ENCODE measurements at regions not wholly inside any gene's neighbourhood (a gene's known extent, or its start where the extent isn't known, plus 50 kb on each side); places are given as distances from the start of the nearest gene placed in this dataset.

GRCh38 chr13:106941779-106942178 is 373.8 kb upstream of the ARGLU1 start:
- ChIA-PET CTCF (no interaction called here), POLR2A (no interaction called here)
- H3K4me3 ChIP-seq (replicated peaks in 1 of 3; ENCODE audit: insufficient read depth in 1 of 3, low read depth in 1 of 3, low read length in 3 of 3): no peak overlapping the region
- H3K27me3 ChIP-seq (ENCODE audit: control insufficient read depth in 2 of 2, insufficient read depth in 2 of 2, low read length in 2 of 2): no peaks in the 10 kb centered on the region
- H3K9me1 ChIP-seq (replicated peaks; ENCODE audit: control insufficient read depth, extremely low read depth, insufficient read depth, low read length): no peaks in the 10 kb centered on the region
- FAIRE-seq (no peak), DNase-seq (ENCODE audit: low read depth, low spot score) (no peak)
- no peaks in the 10 kb centered on the region for H4K20me1 ChIP-seq (replicated peaks; ENCODE audit: control insufficient read depth, extremely low read depth, insufficient read depth, low read length)
- H3K9ac ChIP-seq (replicated peaks; ENCODE audit: extremely low read depth, insufficient read depth, low read length): no peak overlapping the region
- intact Hi-C loops (cut with micrococcal nuclease) (no loop called here), dilution Hi-C loops (cut with MboI; ENCODE audit: extremely low pct_ligation_motif_present, low sequenced_read_pairs) (no loop called here)
- TF ChIP-seq GATA2 (IDR thresholded peaks at IDR 0.05; ENCODE audit: insufficient read depth, insufficient read length, low read depth, low read length) (no peak), FOS (IDR thresholded peaks at IDR 0.05; ENCODE audit: borderline replicate concordance, insufficient read depth, low read length) (no peak), EZH2 (IDR thresholded peaks at IDR 0.05; ENCODE audit: borderline replicate concordance, low read depth, low read length, severe bottlenecking) (no peak), POLR2A (IDR thresholded peaks at IDR 0.05; ENCODE audit: low read depth, low read length) (no peak), POLR2AphosphoS5 (IDR thresholded peaks at IDR 0.05; ENCODE audit: insufficient read depth, low read depth, low read length) (no peak), JUN (IDR thresholded peaks at IDR 0.05; ENCODE audit: borderline replicate concordance, insufficient read depth, insufficient read length, low read depth) (no peak), MYC (IDR thresholded peaks at IDR 0.05; ENCODE audit: low read depth, low read length) (no peak)
- TF ChIP-seq, protein P1, sequence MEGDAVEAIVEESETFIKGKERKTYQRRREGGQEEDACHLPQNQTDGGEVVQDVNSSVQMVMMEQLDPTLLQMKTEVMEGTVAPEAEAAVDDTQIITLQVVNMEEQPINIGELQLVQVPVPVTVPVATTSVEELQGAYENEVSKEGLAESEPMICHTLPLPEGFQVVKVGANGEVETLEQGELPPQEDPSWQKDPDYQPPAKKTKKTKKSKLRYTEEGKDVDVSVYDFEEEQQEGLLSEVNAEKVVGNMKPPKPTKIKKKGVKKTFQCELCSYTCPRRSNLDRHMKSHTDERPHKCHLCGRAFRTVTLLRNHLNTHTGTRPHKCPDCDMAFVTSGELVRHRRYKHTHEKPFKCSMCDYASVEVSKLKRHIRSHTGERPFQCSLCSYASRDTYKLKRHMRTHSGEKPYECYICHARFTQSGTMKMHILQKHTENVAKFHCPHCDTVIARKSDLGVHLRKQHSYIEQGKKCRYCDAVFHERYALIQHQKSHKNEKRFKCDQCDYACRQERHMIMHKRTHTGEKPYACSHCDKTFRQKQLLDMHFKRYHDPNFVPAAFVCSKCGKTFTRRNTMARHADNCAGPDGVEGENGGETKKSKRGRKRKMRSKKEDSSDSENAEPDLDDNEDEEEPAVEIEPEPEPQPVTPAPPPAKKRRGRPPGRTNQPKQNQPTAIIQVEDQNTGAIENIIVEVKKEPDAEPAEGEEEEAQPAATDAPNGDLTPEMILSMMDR (IDR thresholded peaks at IDR 0.05; ENCODE audit: extremely low read depth in 1 of 2, insufficient read depth in 1 of 2, low read depth in 1 of 2, low read length in 2 of 2): no peak
- TF ChIP-seq, protein P2, sequence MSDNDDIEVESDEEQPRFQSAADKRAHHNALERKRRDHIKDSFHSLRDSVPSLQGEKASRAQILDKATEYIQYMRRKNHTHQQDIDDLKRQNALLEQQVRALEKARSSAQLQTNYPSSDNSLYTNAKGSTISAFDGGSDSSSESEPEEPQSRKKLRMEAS (IDR thresholded peaks at IDR 0.05; ENCODE audit: insufficient read depth, insufficient read length): no peak
- no peak overlapping the region for H3K4me2 ChIP-seq (ENCODE audit: insufficient read depth, low read length)
- no peaks in the 10 kb centered on the region for H3K36me3 ChIP-seq (ENCODE audit: control insufficient read depth in 2 of 2, extremely low read depth in 1 of 2, insufficient read depth in 2 of 2, low read length in 2 of 2)
- no peak overlapping the region for H3K27ac ChIP-seq (ENCODE audit: insufficient read depth, low read depth, low read length)
- no peak overlapping the region for H2AFZ ChIP-seq (ENCODE audit: low read depth, low read length)
- no peaks in the 10 kb centered on the region for H3K4me1 ChIP-seq (ENCODE audit: control insufficient read depth, extremely low read depth, insufficient read depth, low read length)
- BruUV-seq (replicated peaks): no TSS peak
- no peaks in the 10 kb centered on the region for H3K9me3 ChIP-seq (replicated peaks; ENCODE audit: control insufficient read depth, insufficient read depth, low read length)
- no peaks in the 10 kb centered on the region for H3K79me2 ChIP-seq (ENCODE audit: control insufficient read depth, insufficient read depth, low read length)
